Gastroesophageal sphincter (tissue), 4 donors: ENCODE measurements at regions not wholly inside any gene's neighbourhood (a gene's known extent, or its start where the extent isn't known, plus 50 kb on each side); places are given as distances from the start of the nearest gene placed in this dataset.

ENCODE experiments used
- ATAC-seq: fragments of 150-250 bp; one replicate; pipeline ENCODE4 v1.9.1; 2016; ENCODE audit warnings: mild to moderate bottlenecking, moderate library complexity
- H3K27ac ChIP-seq, 4 donors: fragments of 200-600 bp; sonication (generic) in 3 of 4; 1 replicate in 3 of 4; 2 replicates in 1 of 4; pipeline ENCODE4 v1.5.1; 2016 to 2019
- H3K27me3 ChIP-seq: fragments of 200-600 bp; sonication (generic); one replicate; pipeline ENCODE4 v1.5.1; 2019
- H3K36me3 ChIP-seq, 2 donors: fragments of 200-600 bp; sonication (generic); one replicate each; pipeline ENCODE4 v1.5.1; 2019; ENCODE audit warnings: control low read depth in 1 of 2
- H3K4me1 ChIP-seq, 3 donors: fragments of 200-600 bp; sonication (generic); 1 replicate in 2 of 3; 2 replicates in 1 of 3; pipeline ENCODE4 v1.5.1; 2016 to 2019; ENCODE audit warnings: control low read depth in 2 of 3
- H3K4me3 ChIP-seq, 2 donors: fragments of 200-600 bp; sonication (generic); one replicate each; pipeline ENCODE4 v1.5.1; 2019; ENCODE audit warnings: mild to moderate bottlenecking in 1 of 2, moderate library complexity in 1 of 2
- H3K9me3 ChIP-seq, 3 donors: fragments of 200-600 bp; sonication (generic); one replicate each; pipeline ENCODE4 v1.5.1; 2017 to 2019; ENCODE audit warnings: control low read depth in 2 of 3
- EP300 ChIP-seq: sonication (generic); formaldehyde crosslinking; IDR thresholded peaks from one replicate; pipeline ENCODE4 v1.6.1; 2017; ENCODE audit warnings: antibody characterized with exemption, mild to moderate bottlenecking
- POLR2A ChIP-seq, 2 donors: fragments of 450-650 bp; IDR thresholded peaks; one replicate each; pipeline ENCODE4 v1.6.1; 2017; ENCODE audit warnings: antibody characterized with exemption in 2 of 2, mild to moderate bottlenecking in 2 of 2, moderate library complexity in 1 of 2
- POLR2AphosphoS5 ChIP-seq: sonication (generic); formaldehyde crosslinking; IDR thresholded peaks from one replicate; pipeline ENCODE4 v1.6.1; 2017; ENCODE audit warnings: antibody characterized with exemption
- WGBS, 2 donors: methylation state at CpG; one replicate each; pipeline ENCODE4 v1.1.5; 2018; ENCODE audit warnings: low coverage in 1 of 2; 5-methylcytosine and 5-hydroxymethylcytosine counted together
- TF ChIP-seq, protein P1 (sequence below), 4 experiments: fragments of 200-600 bp in 2 of 4; fragments of 450-650 bp in 2 of 4; sonication (generic) in 1 of 4; IDR thresholded peaks; one replicate each; pipeline ENCODE4 v1.5.1; 2017 to 2019; ENCODE audit warnings: antibody characterized with exemption in 4 of 4, mild to moderate bottlenecking in 2 of 4, moderate library complexity in 2 of 4

DNA sequence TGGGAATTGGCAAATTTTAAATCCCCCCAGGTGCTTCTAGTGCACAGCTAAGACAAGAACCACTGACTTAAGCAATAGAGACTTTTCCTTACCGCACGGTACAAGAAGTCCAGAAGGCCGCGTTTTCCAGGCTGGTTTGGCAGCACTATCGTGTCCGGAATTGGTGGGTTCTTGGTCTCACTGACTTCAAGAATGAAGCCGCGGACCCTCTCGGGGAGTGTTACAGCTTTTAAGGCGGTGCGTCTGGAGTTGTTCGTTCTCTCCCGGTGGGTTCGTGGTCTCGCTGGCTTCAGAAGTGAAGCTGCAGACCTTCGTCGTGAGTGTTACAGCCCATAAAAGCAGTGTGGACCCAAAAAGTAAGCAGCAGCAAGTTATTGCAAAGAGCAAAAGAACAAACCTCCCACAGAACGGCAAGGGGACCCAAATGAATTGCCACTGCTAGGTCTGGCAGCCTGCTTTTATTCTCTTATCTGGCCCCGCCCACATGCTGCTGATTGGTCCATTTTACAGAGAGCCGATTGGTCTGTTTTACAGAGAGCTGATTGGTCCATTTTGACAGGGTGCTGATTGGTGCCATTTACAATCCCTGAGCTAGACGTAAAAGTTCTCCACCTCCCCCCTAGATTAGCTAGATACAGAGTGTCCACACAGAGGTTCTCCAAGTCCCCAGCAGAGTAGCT lies 264.5 kb downstream of the PREX1 start:
- 95 to 97% methylated on average over 4 to 5 of the region's 21 CpGs for WGBS, 2 donors
- Histone ChIP-seq H3K4me1 (no peaks in the 10 kb centered on the region), H3K27me3 (peaks cover 19% of the 10 kb centered on the region), H3K9me3 (no peaks in the 10 kb centered on the region), H3K4me3 (no peak overlapping the region), H3K27ac (no peak overlapping the region), H3K36me3 (no peaks in the 10 kb centered on the region)
- TF ChIP-seq POLR2A (IDR thresholded peaks at IDR 0.05) (no peak), EP300 (no peak), POLR2AphosphoS5 (no peak)
- TF ChIP-seq, protein P1, sequence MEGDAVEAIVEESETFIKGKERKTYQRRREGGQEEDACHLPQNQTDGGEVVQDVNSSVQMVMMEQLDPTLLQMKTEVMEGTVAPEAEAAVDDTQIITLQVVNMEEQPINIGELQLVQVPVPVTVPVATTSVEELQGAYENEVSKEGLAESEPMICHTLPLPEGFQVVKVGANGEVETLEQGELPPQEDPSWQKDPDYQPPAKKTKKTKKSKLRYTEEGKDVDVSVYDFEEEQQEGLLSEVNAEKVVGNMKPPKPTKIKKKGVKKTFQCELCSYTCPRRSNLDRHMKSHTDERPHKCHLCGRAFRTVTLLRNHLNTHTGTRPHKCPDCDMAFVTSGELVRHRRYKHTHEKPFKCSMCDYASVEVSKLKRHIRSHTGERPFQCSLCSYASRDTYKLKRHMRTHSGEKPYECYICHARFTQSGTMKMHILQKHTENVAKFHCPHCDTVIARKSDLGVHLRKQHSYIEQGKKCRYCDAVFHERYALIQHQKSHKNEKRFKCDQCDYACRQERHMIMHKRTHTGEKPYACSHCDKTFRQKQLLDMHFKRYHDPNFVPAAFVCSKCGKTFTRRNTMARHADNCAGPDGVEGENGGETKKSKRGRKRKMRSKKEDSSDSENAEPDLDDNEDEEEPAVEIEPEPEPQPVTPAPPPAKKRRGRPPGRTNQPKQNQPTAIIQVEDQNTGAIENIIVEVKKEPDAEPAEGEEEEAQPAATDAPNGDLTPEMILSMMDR (IDR thresholded peaks at IDR 0.05): no peak
- ATAC-seq: no peak

DNA sequence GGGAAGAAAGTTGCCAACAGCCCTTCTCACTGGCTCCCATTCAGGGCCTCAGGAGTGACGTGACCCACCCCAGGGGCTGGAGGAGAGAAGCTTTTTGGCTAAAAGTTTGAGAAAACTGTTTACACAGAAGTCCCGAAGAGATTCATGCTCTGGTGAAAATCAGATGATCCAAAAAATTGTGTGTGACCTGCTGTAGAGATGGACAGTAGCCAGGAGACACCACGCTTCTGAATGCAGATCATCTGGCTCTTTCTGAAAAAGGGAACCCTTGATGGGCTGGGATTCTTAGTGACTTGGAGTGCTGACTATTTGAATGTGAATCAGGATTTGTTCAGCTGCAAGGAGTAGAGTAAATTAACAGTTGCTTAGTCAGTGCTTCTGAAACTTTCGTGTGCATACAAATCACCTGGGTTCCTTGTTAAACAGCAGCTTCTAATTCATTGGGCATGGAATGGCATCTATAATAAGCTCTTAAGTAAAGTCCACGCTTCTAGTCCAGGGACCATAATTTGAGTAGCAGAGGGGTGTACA lies 265.1 kb downstream of the PREX1 start:
- no peak for TF ChIP-seq POLR2A (IDR thresholded peaks at IDR 0.05)
- TF ChIP-seq EP300: no peak
- TF ChIP-seq, protein P1 (IDR thresholded peaks at IDR 0.05): no peak
- no peak for TF ChIP-seq POLR2AphosphoS5
- Histone ChIP-seq H3K4me3 (no peak overlapping the region), H3K36me3 (no peaks in the 10 kb centered on the region), H3K27me3 (peaks cover 19% of the 10 kb centered on the region), H3K27ac (no peak overlapping the region), H3K4me1 (no peaks in the 10 kb centered on the region), H3K9me3 (no peaks in the 10 kb centered on the region)
- no peak for ATAC-seq
- 61 to 65% methylated on average over 2 to 4 of the region's 5 CpGs for WGBS, 2 donors

- Histone ChIP-seq H3K27ac (no peak overlapping the region), H3K27me3 (peaks cover 6% of the 10 kb centered on the region), H3K4me3 (no peak overlapping the region), H3K36me3 (no peaks in the 10 kb centered on the region), H3K9me3 (no peaks in the 10 kb centered on the region), H3K4me1 (no peaks in the 10 kb centered on the region)
- no peak for ATAC-seq
- WGBS, 2 donors: 80 to 90% methylated on average over 2 to 3 of the region's 4 CpGs
- TF ChIP-seq, protein P1 (IDR thresholded peaks at IDR 0.05): no peak
- TF ChIP-seq EP300: no peak
- no peak for TF ChIP-seq POLR2AphosphoS5
- no peak for TF ChIP-seq POLR2A (IDR thresholded peaks at IDR 0.05)
Observed at GRCh38 chr20:48558906-48559305, 268.9 kb downstream of the PREX1 start.

DNA sequence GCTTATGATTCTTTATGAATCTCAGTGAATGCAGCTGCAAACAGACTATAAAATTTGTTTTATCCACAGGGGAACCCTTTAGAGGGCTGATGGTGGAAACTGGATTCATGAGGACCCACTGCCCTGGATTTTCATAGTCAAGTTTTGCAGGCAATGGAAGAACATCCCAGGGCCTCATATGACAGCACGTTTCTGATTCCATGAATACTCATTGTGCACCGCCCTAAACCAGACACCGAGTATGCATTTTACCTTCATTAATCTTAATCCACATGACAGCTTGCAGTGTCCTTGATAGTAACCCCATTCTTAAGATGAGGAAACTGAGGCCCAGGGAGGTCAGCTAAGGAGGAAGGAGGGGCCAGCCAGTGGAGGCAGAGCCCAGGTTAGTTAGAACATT lies 270.4 kb downstream of the PREX1 start:
- H3K36me3 ChIP-seq: no peaks in the 10 kb centered on the region
- no peak overlapping the region for H3K4me3 ChIP-seq
- no peaks in the 10 kb centered on the region for H3K9me3 ChIP-seq
- TF ChIP-seq POLR2A (IDR thresholded peaks at IDR 0.05): no peak
- TF ChIP-seq EP300: no peak
- TF ChIP-seq, protein P1 (IDR thresholded peaks at IDR 0.05): no peak
- no peak for TF ChIP-seq POLR2AphosphoS5
- H3K4me1 ChIP-seq: no peaks in the 10 kb centered on the region
- ATAC-seq: no peak
- 65% methylated on average over 3 of the region's 3 CpGs; no CpG with 5 or more reads in 1 of the 2 donors for WGBS, 2 donors
- no peak overlapping the region for H3K27ac ChIP-seq
- H3K27me3 ChIP-seq: no peaks in the 10 kb centered on the region

GRCh38 chr20:48556956-48557355 lies 270.8 kb downstream of the PREX1 start:
- Histone ChIP-seq H3K27me3 (no peaks in the 10 kb centered on the region), H3K4me1 (no peaks in the 10 kb centered on the region), H3K4me3 (no peak overlapping the region), H3K27ac (no peak overlapping the region), H3K9me3 (no peaks in the 10 kb centered on the region), H3K36me3 (no peaks in the 10 kb centered on the region)
- ATAC-seq: no peak
- TF ChIP-seq POLR2AphosphoS5 (no peak), EP300 (no peak), POLR2A (IDR thresholded peaks at IDR 0.05) (no peak)
- TF ChIP-seq, protein P1 (IDR thresholded peaks at IDR 0.05): no peak
- 29 to 55% methylated on average over 3 to 5 of the region's 6 CpGs for WGBS, 2 donors
